Pancreas (tissue), 10 donors: ENCODE measurements at regions not wholly inside any gene's neighbourhood (a gene's known extent, or its start where the extent isn't known, plus 50 kb on each side); places are given as distances from the start of the nearest gene placed in this dataset.
"Not testable (repeated sequence)": the region's sequence is repeated elsewhere in the genome, so short reads cannot be mapped to it uniquely, and the experiment has no call there.

ENCODE experiments used
- ATAC-seq, 4 donors: fragments of 200-7000 bp; cut with Tn5 transposase; one replicate each; pipeline versions ENCODE4 v1.8.0 to v1.9.1; 2020; ENCODE audit warnings: mild to moderate bottlenecking in 4 of 4, moderate library complexity in 4 of 4
- DNase-seq, 6 donors: peaks; one replicate each; pipeline ENCODE4 v3.0.0-alpha.2; 2020
- FAIRE-seq: peaks from 2 replicates; lab custom pipeline; 2012; peaks lifted over from hg19 to GRCh38; lab: Jason Lieb, UNC
- H3K27ac ChIP-seq, 4 donors: fragments of 200-600 bp; sonication (generic); 1 replicate in 3 of 4; 2 replicates in 1 of 4; pipeline versions ENCODE4 v1.5.0 to v1.8.0; 2020
- H3K27me3 ChIP-seq, 4 donors: fragments of 200-600 bp; one replicate each; pipeline ENCODE4 v1.8.0; 2021
- H3K36me3 ChIP-seq, 3 donors: fragments of 200-600 bp; sonication (generic) in 1 of 3; one replicate each; pipeline versions ENCODE4 v1.5.0 to v1.8.0; 2020 to 2021
- H3K4me1 ChIP-seq, 3 donors: fragments of 200-600 bp; one replicate each; pipeline ENCODE4 v1.8.0; 2021
- H3K4me3 ChIP-seq, 4 donors: fragments of 200-600 bp; sonication (generic) in 2 of 4; one replicate each; pipeline versions ENCODE4 v1.5.0 to v1.8.0; 2020 to 2021
- H3K9me3 ChIP-seq, 4 donors: fragments of 200-600 bp; one replicate each; pipeline ENCODE4 v1.8.0; 2021
- WGBS, 2 donors: extraction: QIAGEN DNeasy Blood & Tissue Kit; methylation state at CpG; one replicate each; pipeline ENCODE4 v1.1.7; 2013; 5-methylcytosine and 5-hydroxymethylcytosine counted together
- intact Hi-C, 3 donors: fragments of 100-400 bp; cut with DNase I; formaldehyde crosslinking; loops; one replicate each; pipeline versions ENCODE4 v1.11.1 to v1.14.2; 2022
- TF ChIP-seq, protein P1 (sequence below), 4 donors: fragments of 200-600 bp; sonication (generic) in 3 of 4; IDR thresholded peaks; one replicate each; pipeline versions ENCODE4 v1.5.0 to v1.8.0; 2021; ENCODE audit warnings: antibody characterized with exemption in 4 of 4
- donor health status: healthy with polysubstance abuse.
- donor health status: DM: no; HTN: no; CAD: no; lungs with moderate emphysema.
- donor health status: DM: no; HTN: no; CAD: no.
- donor health status: control.
- donor health status: control.
- donor health status: Bipolar disorder and iron deficiency.
- donor health status: DM: yes; HTN: yes; CAD: no.
- donor health status: DM: no; HTN: no; CAD: no.
- donor health status: DM: no; HTN: no; CAD: no.
- donor health status: DM: yes; HTN: yes; CAD: no.

DNA sequence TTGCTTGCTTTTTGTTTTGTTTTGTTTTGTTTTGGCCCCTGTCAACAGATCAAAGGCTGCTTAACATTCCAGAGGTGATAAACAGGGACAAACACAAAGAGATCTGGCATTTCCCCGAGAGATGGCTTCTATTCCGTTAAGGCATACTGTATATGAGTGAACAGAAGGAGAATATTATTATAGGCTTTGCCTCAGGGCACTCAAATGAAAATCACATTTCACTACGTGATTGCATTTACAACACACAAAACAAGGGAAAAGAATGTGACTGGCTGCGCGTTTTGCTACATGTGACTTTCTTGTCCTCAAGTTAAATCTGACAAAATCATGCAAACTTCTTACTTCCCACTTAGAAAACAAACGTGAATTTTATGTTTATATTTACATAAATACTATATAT is 1037.9 kb upstream of the DDX18 start:
- DNase-seq (no peak), ATAC-seq (no peak), FAIRE-seq (no peak)
- TF ChIP-seq, protein P1, sequence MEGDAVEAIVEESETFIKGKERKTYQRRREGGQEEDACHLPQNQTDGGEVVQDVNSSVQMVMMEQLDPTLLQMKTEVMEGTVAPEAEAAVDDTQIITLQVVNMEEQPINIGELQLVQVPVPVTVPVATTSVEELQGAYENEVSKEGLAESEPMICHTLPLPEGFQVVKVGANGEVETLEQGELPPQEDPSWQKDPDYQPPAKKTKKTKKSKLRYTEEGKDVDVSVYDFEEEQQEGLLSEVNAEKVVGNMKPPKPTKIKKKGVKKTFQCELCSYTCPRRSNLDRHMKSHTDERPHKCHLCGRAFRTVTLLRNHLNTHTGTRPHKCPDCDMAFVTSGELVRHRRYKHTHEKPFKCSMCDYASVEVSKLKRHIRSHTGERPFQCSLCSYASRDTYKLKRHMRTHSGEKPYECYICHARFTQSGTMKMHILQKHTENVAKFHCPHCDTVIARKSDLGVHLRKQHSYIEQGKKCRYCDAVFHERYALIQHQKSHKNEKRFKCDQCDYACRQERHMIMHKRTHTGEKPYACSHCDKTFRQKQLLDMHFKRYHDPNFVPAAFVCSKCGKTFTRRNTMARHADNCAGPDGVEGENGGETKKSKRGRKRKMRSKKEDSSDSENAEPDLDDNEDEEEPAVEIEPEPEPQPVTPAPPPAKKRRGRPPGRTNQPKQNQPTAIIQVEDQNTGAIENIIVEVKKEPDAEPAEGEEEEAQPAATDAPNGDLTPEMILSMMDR (IDR thresholded peaks at IDR 0.05) = no peak
- Histone ChIP-seq H3K4me3 (no peak overlapping the region), H3K27ac (no peak overlapping the region), H3K27me3 (no peaks in the 10 kb centered on the region), H3K9me3 (no peaks in the 10 kb centered on the region), H3K4me1 (no peaks in the 10 kb centered on the region), H3K36me3 (no peaks in the 10 kb centered on the region)
- intact Hi-C loops = no loop called here
- WGBS, 2 donors = 61% methylated on average over 6 of the region's 6 CpGs

DNA sequence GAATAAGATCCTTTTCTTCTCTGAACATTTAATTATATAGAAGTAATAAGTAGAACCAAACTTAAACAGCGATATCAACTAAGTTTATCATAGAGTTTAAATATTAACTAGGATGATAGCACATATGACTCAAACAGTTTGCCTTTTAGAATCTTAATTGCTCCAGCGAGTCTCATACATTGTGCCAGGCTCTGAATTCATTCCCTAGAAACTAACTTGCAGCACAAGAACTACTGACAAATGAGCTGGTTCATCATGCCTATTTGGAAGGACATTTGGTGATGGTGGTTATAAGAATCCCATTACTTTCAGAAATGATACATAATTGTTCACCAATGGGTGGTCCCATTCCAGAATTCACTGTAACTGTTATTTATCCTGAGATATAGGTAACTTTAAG is 1026.6 kb upstream of the DDX18 start:
- intact Hi-C loops = no loop called here
- Histone ChIP-seq H3K4me3 (no peak overlapping the region), H3K9me3 (no peaks in the 10 kb centered on the region), H3K27me3 (no peaks in the 10 kb centered on the region), H3K27ac (no peak overlapping the region), H3K4me1 (no peaks in the 10 kb centered on the region), H3K36me3 (no peaks in the 10 kb centered on the region)
- TF ChIP-seq, protein P1 (IDR thresholded peaks at IDR 0.05) = no peak
- no peak for FAIRE-seq
- no peak for ATAC-seq
- 15 to 20% methylated on average over 2 of the region's 2 CpGs for WGBS, 2 donors
- no peak for DNase-seq

DNA sequence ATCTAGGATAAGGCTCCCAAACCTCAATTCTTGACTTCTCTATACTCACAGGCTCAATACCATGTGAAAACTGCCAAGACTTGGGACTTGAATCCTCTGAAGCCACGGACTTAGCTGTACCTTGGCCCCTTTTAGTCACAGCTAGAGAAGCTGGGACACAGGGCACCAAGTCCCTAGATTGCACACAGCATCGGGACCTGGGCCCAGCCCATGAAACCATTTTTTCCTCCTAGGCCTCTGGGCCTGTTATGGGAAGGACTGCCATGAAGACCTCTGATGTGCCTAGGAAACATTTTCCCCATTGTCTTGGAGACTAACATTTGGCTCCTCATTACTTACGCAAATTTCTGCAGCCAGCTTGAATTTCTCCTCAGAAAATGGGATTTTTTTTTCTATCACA is 1011.8 kb upstream of the DDX18 start:
- H3K9me3 ChIP-seq = no peaks in the 10 kb centered on the region
- WGBS, 2 donors = 54 to 65% methylated on average over 3 of the region's 3 CpGs
- intact Hi-C loops = no loop called here
- H3K27me3 ChIP-seq = no peaks in the 10 kb centered on the region
- TF ChIP-seq, protein P1 (IDR thresholded peaks at IDR 0.05) = no peak
- no peaks in the 10 kb centered on the region for H3K36me3 ChIP-seq
- FAIRE-seq (no peak), DNase-seq (no peak), ATAC-seq (no peak)
- no peak overlapping the region for H3K4me3 ChIP-seq
- H3K4me1 ChIP-seq = no peaks in the 10 kb centered on the region
- no peak overlapping the region for H3K27ac ChIP-seq

DNA sequence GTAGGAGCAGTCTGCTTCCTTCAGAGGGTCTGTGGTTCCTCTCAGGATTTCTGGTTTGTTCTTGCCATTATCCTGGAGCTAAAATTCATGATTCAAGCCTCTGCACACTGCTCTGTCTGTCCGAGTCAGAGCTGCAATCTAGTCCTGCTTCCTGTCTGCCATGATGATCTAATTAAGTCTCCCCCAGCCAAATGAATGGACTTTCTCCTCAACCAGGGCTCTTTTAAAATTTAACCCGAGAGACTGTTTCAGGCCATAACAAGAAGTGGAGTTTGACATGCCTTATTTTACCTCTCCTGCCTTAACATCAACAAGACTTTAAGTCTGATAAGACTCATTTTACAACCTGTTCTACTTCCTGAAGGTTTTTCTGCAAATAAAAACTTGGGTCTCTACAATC is 1009.6 kb upstream of the DDX18 start:
- H3K27ac ChIP-seq = no peak overlapping the region
- no peaks in the 10 kb centered on the region for H3K4me1 ChIP-seq
- no peaks in the 10 kb centered on the region for H3K27me3 ChIP-seq
- intact Hi-C loops = no loop called here
- 22 to 29% methylated on average over 2 of the region's 2 CpGs for WGBS, 2 donors
- no peak for FAIRE-seq
- no peak for ATAC-seq
- no peak overlapping the region for H3K4me3 ChIP-seq
- DNase-seq = no peak
- TF ChIP-seq, protein P1 (IDR thresholded peaks at IDR 0.05) = no peak
- no peaks in the 10 kb centered on the region for H3K9me3 ChIP-seq
- no peaks in the 10 kb centered on the region for H3K36me3 ChIP-seq

DNA sequence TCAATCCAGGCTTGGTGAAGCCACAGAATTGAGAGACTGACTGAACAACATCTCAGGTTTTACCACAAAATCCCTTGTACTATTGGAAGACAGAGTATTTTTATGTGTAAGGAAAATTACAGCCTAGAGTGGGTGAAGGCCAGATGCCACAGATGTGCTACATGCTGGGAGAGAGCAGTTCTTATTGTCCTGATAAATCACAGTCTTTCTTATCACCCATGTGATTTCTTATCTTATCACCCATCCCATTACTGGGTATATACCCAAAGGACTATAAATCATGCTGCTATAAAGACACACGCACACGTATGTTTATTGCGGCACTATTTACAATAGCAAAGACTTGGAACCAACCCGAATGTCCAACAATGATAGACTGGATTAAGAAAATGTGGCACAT is 1008.0 kb upstream of the DDX18 start:
- FAIRE-seq, H3K4me3 ChIP-seq, H3K27me3 ChIP-seq, H3K9me3 ChIP-seq, H3K36me3 ChIP-seq, intact Hi-C loops, ATAC-seq, H3K27ac ChIP-seq, H3K4me1 ChIP-seq, DNase-seq: not testable (repeated sequence)
- WGBS, 2 donors = 79 to 88% methylated on average over 3 to 4 of the region's 4 CpGs

DNA sequence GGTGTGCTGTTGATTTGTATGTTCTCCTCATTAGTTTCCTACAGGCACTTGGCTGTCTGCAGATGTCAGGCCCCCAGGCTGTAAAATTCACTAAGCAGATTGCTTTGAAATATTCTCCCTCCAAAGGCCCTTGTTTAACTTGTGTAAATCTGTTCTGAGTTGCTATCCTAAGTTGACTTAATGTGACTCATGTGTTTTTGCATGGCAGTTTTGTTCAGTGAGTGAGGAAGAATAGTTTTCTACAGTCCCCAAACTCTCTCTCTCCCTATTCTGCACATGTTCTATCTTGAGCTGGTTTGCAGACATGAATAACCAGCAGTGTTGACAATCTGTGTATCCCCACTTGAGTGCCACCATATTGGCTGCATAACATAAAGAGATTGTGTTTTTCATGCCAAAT is 1005.4 kb upstream of the DDX18 start:
- intact Hi-C loops = no loop called here
- H3K4me3 ChIP-seq = no peak overlapping the region
- no peaks in the 10 kb centered on the region for H3K36me3 ChIP-seq
- no peaks in the 10 kb centered on the region for H3K4me1 ChIP-seq
- no peaks in the 10 kb centered on the region for H3K27me3 ChIP-seq
- FAIRE-seq = no peak
- no peak for ATAC-seq
- no peak for DNase-seq
- H3K27ac ChIP-seq = no peak overlapping the region
- no peaks in the 10 kb centered on the region for H3K9me3 ChIP-seq
- TF ChIP-seq, protein P1 (IDR thresholded peaks at IDR 0.05) = no peak
